Transverse colon (tissue), 4 donors: ENCODE measurements at regions not wholly inside any gene's neighbourhood (a gene's known extent, or its start where the extent isn't known, plus 50 kb on each side); places are given as distances from the start of the nearest gene placed in this dataset.

Experiments used
- CTCF ChIP-seq, 5 experiments: fragments of 200-600 bp in 3 of 5; fragments of 450-650 bp in 2 of 5; sonication (generic) in 3 of 5; IDR thresholded peaks; 1 replicate in 2 of 5; 2 replicates in 3 of 5; pipeline ENCODE4 v1.5.1; 2016 to 2017; ENCODE audit warnings: antibody characterized with exemption in 5 of 5, inconsistent platforms in 3 of 5, mild to moderate bottlenecking in 2 of 5, moderate library complexity in 1 of 5
- EP300 ChIP-seq: sonication (generic); formaldehyde crosslinking; IDR thresholded peaks from one replicate; pipeline ENCODE4 v1.6.1; 2017; ENCODE audit warnings: antibody characterized with exemption, low read depth
- POLR2AphosphoS5 ChIP-seq, 3 donors: sonication (generic); formaldehyde crosslinking; IDR thresholded peaks; one replicate each; pipeline ENCODE4 v1.6.1; 2016; ENCODE audit warnings: antibody characterized with exemption in 3 of 3

- TF ChIP-seq POLR2AphosphoS5 (IDR thresholded peaks at IDR 0.05) (no peak), CTCF (IDR thresholded peaks at IDR 0.05) (no peak), EP300 (no peak)
Measured at GRCh38 chr7:10225275-10225674, 748.4 kb upstream of the PHF14 start.
